AG04449 (cell line): ENCODE measurements at regions not wholly inside any gene's neighbourhood (a gene's known extent, or its start where the extent isn't known, plus 50 kb on each side); places are given as distances from the start of the nearest gene placed in this dataset.
"Not testable (repeated sequence)": the region's sequence is repeated elsewhere in the genome, so short reads cannot be mapped to it uniquely, and the experiment has no call there.

ENCODE experiments used
- CTCF ChIA-PET: fragments of 350-600 bp; formaldehyde crosslinking; extraction: SDS; loops from one replicate; lab custom pipeline; 2021; ENCODE audit warnings: antibody characterized with exemption; lab: Yijun Ruan, JAX
- POLR2A ChIA-PET: fragments of 400-600, 350-600 bp; formaldehyde crosslinking; extraction: SDS; loops from one replicate; lab custom pipeline; 2020; ENCODE audit warnings: antibody characterized with exemption, inconsistent platforms; lab: Yijun Ruan, JAX
- DNase-seq: peaks from one replicate; pipeline ENCODE4 v3.0.0-alpha.2; 2010; ENCODE audit warnings: low read depth, low spot score
- H3K4me3 ChIP-seq: 2 replicates; pipeline ENCODE4 v1.5.1; 2011; ENCODE audit warnings: low read depth, mild to moderate bottlenecking, control low read depth, low read length
- TF ChIP-seq, protein P1 (sequence below): IDR thresholded peaks from one replicate; pipeline ENCODE4 v1.5.1; 2011; ENCODE audit warnings: mild to moderate bottlenecking, moderate library complexity, low read length, control low read depth, inconsistent platforms; ENCODE audit not compliant: insufficient read depth; ENCODE audit errors: missing control alignments

DNA sequence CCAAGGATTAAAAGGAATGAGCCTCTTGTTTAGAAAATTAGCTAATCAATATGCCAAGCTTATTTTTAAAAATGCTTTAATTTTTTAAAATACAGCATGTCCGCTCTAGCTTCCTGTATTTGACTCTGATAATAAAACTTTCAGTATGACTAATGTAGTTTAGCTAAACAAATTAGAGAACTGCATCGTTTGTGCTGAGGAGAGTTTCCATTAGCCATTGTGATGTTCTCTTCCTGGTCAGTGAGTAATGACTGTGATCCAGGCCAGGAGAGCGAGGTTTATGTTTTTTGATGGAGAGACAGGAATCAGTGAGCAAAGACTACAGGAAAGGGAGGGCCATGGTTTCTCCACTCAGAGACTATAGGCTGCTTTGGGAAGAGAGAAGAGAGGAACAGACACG is 237.2 kb upstream of the ETAA1 start:
- POLR2A ChIA-PET, result no interaction called here
- CTCF ChIA-PET, result no interaction called here
- no peak overlapping the region for H3K4me3 ChIP-seq
- TF ChIP-seq, protein P1, sequence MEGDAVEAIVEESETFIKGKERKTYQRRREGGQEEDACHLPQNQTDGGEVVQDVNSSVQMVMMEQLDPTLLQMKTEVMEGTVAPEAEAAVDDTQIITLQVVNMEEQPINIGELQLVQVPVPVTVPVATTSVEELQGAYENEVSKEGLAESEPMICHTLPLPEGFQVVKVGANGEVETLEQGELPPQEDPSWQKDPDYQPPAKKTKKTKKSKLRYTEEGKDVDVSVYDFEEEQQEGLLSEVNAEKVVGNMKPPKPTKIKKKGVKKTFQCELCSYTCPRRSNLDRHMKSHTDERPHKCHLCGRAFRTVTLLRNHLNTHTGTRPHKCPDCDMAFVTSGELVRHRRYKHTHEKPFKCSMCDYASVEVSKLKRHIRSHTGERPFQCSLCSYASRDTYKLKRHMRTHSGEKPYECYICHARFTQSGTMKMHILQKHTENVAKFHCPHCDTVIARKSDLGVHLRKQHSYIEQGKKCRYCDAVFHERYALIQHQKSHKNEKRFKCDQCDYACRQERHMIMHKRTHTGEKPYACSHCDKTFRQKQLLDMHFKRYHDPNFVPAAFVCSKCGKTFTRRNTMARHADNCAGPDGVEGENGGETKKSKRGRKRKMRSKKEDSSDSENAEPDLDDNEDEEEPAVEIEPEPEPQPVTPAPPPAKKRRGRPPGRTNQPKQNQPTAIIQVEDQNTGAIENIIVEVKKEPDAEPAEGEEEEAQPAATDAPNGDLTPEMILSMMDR, result no peak
- DNase-seq, result no peak

DNA sequence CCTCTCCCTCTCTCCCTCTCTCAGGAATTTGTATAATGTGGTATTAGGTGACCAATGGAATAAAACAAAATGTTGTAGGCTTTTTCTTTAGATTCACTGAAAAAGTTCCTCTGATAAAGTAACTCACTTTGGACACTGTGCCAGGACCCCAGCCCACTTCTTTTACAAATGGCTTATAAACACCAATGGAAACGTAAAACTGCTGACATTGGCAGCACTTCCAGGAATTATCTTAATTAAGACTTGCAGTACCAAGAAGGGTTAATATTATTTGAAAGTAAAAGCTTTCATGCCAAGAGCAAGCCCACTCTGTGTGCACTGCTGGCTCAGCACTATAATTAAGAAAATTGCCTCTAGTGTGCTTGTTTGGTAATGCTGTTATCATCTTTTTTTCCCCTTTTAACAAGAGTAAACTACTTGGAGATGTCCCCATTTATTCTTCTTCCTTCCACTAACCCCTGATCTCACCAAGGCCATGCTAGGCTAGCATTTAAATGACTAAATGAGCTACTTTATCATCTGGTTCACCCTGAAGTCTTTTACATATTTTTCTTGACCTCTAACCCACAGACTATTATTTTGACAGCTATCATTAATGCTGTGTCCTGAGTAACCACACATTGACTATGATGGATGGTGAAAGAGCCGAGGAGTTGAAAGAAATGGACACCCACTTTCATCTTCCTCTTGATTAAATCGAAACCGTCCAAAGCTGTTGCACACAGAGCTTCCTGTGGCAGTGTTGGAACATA is 232.2 kb upstream of the ETAA1 start:
- POLR2A ChIA-PET, result no interaction called here
- CTCF ChIA-PET, result interaction anchor here (0.9 kb wide), 1 partner anchor 50 kb away, joined by 4 read pairs; no protein-coding TSS in a partner anchor
- TF ChIP-seq, protein P1, result no peak
- no peak overlapping the region for H3K4me3 ChIP-seq
- no peak for DNase-seq

DNA sequence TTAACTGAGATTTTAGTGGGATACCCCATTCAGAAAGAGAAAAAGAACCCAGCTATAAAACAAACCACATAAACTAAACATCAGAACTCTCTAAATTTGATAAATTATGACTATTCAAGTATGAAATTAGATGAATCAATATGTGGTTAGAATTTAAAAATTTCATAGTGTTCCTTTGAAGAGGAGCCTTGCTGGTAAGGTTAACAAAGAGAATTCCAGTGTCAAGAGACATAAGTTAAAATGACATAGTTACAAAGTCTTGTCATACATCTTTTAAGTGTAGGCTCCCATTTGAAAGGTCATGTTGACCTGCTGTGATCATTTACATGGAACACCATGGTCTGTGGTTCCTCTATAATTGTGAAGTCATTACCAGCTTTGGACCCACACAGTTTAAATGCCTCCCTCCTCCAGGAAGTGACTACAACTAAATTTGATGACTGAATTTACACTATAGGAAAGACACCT is 231.6 kb upstream of the ETAA1 start:
- DNase-seq, result no peak
- ChIA-PET CTCF (interaction anchor here (0.9 kb wide), 1 partner anchor 50 kb away, joined by 4 read pairs; no protein-coding TSS in a partner anchor), POLR2A (no interaction called here)
- TF ChIP-seq, protein P1, result no peak
- no peak overlapping the region for H3K4me3 ChIP-seq

DNA sequence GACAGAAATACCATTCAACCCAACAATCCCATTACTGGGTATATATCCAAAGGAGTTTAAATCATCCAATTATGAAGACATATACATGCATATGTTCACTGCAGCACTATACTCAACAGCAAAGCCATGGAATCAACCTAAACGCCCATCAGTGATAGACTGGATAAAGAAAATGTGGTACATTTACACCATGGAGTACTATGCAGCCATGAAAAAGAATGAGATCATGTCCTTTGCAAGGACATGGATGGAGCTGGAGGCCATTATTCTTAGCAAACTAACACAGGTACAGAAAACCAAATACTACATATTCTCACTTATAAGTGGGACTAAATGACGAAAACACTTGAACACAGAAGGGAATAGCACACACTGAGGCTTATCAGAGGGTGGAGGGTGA is 230.6 kb upstream of the ETAA1 start:
- CTCF ChIA-PET, POLR2A ChIA-PET, H3K4me3 ChIP-seq, DNase-seq: not testable (repeated sequence)

DNA sequence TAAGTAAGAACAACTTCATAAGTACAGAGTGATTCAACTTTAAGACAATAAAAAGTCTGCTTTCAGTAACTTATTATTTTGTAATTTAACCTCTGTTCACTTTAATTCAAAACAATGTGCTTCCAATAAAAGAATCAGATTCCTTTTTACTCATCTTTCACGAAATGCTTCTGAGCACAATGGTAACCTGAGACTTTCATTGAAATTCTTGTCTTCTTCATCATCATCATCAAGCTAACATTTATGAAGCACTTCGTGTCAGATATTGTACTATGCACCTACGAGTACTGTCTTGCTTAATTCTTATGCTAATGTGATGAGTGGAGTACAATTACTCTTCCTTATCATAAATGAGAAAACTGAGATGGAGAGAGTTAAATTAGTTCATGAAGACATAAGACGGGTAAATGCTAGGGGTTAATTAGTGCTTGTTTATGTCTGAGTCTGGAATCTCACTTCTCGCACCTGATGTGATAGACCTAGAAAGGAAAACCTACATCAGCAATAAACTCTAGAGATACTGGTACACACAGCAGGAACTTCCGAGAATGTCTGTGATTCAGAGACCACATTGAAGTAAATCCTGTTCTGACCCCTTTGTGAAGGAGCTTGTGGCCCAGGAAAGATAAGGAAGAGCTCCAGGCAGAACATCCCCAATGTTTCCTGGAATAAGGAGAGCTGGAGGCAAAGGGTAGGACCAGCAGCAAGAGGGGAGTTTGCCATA is 227.6 kb upstream of the ETAA1 start:
- TF ChIP-seq, protein P1, result no peak
- no peak for DNase-seq
- CTCF ChIA-PET, result no interaction called here
- no peak overlapping the region for H3K4me3 ChIP-seq
- POLR2A ChIA-PET, result no interaction called here

DNA sequence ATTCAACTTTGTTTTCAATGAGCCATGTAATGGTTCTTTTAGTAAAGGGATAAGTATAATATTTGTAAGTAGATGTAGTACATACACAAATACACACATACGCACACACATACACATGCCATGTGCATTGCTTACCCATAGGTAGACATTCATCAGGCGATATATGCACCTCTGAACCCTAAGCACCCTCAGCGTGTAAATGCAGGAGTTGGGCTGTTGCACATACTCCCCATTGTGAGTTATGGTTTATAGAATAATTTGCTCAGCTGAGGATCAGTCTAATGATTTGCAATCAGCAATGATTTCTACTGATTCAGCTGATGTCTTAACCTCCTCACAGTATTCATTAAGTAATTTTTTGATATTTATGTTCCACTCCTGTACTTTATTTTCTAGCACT is 217.6 kb upstream of the ETAA1 start:
- CTCF ChIA-PET, result no interaction called here
- POLR2A ChIA-PET, result no interaction called here

More for the DNA sequence above, 217.6 kb upstream of the ETAA1 start:
- no peak overlapping the region for H3K4me3 ChIP-seq
- TF ChIP-seq, protein P1, result no peak
- no peak for DNase-seq
